Epithelial cell of proximal tubule (primary cell): ENCODE measurements at regions not wholly inside any gene's neighbourhood (a gene's known extent, or its start where the extent isn't known, plus 50 kb on each side); places are given as distances from the start of the nearest gene placed in this dataset.

Experiments used
- DNase-seq: peaks from one replicate; pipeline ENCODE4 v3.0.0-alpha.2; 2011; ENCODE audit warnings: low read depth
- H3K4me3 ChIP-seq: 2 replicates; pipeline ENCODE4 v1.5.1; 2011; ENCODE audit warnings: low read depth, mild to moderate bottlenecking, low read length
- TF ChIP-seq, protein P1 (sequence below): conservative IDR thresholded peaks from 2 replicates; pipeline ENCODE4 v1.5.1; 2012; ENCODE audit warnings: low read depth, mild to moderate bottlenecking, low read length

DNA sequence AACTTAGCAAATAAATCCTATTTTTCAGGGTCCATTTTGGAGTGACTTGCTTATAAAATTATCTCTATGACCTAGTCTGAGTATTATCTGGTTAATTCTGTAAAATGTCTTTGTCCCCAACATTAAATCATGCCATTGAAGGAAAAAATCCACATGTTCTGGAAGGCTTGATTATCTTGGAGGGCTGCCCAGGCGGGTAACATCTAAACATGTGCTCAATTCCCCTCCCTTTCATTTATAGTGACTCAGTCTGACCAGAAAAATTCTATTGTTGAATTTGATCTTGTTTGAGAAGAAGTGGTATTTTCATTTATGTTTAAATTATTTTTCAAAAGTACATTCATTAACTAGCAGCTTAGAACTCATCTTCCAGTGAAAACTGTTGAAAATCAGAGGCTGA, 55.4 kb upstream of the SLC10A7 start:
- no peak overlapping the region for H3K4me3 ChIP-seq
- DNase-seq: no peak
- TF ChIP-seq, protein P1, sequence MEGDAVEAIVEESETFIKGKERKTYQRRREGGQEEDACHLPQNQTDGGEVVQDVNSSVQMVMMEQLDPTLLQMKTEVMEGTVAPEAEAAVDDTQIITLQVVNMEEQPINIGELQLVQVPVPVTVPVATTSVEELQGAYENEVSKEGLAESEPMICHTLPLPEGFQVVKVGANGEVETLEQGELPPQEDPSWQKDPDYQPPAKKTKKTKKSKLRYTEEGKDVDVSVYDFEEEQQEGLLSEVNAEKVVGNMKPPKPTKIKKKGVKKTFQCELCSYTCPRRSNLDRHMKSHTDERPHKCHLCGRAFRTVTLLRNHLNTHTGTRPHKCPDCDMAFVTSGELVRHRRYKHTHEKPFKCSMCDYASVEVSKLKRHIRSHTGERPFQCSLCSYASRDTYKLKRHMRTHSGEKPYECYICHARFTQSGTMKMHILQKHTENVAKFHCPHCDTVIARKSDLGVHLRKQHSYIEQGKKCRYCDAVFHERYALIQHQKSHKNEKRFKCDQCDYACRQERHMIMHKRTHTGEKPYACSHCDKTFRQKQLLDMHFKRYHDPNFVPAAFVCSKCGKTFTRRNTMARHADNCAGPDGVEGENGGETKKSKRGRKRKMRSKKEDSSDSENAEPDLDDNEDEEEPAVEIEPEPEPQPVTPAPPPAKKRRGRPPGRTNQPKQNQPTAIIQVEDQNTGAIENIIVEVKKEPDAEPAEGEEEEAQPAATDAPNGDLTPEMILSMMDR: no peak

DNA sequence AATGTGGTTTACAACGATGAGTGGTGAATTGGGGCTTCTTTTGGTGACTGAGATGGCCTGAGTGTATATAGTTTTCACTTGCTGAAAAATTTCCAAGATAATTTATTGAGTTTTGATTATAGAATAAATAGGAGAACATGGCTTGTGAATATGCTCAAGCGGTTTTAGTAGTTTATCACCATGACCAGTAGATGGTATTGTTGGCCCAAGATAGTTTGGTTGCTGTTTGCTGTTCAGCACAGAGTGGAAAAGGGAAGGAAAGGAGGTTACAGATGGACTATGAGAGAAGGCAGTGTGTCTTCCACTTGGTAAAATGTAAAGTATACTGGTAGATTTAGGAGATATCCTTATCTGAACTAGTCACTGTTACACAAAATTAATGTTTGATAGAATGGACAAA, 55.8 kb upstream of the POU4F2 start:
- DNase-seq: no peak
- TF ChIP-seq, protein P1: peak; percentile 10
- no peak overlapping the region for H3K4me3 ChIP-seq

DNA sequence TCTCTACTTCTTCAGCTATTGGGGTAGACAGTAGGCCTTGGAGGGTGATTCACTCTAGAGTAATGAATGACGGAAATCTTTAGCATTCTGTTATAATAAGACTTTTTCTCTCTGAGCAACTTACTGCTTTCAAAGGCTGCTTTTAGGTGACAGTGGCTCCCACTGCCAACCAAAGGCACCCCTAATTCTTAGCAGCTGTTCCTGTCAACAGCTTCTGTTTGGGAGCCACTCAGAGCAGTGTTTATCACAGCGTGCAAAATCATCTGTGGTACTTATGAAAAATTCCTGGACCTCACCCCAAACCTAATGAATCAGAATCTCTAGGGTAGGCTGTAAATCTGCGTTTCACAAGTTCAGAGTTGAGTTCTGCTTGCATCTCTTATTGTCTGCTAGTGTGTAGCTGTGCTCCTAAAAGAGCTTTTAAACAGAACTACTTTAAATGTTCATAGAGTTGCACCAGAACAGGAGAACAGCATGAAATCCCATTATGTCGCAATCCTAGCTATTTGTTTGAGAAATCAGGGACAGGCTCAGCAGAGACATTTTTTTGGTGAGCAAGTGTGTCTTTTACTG, 52.8 kb upstream of the POU4F2 start:
- DNase-seq: peak; percentile 9
- TF ChIP-seq, protein P1: no peak
- no peak overlapping the region for H3K4me3 ChIP-seq
